Osteoblast (primary cell): ENCODE measurements at regions not wholly inside any gene's neighbourhood (a gene's known extent, or its start where the extent isn't known, plus 50 kb on each side); places are given as distances from the start of the nearest gene placed in this dataset.

Experiments
- DNase-seq: peaks from one replicate; pipeline ENCODE4 v3.0.0; 2011; ENCODE audit warnings: low spot score, mixed read lengths; ENCODE audit not compliant: insufficient read length; ENCODE audit errors: missing footprints
- H2AFZ ChIP-seq: 2 replicates; pipeline ENCODE4 v1.6.0; 2011; ENCODE audit warnings: mild to moderate bottlenecking, low read length
- H3K27ac ChIP-seq: 2 replicates; pipeline ENCODE4 v1.5.1; 2011; ENCODE audit warnings: mild to moderate bottlenecking, low read depth, low read length, moderate library complexity
- H3K27me3 ChIP-seq: 2 replicates; pipeline ENCODE4 v1.6.0; 2012; ENCODE audit warnings: mild to moderate bottlenecking, control low read depth, inconsistent platforms, low read length, moderate library complexity; ENCODE audit not compliant: insufficient read depth
- H3K36me3 ChIP-seq: 2 replicates; pipeline ENCODE4 v1.5.1; 2011; ENCODE audit warnings: mild to moderate bottlenecking, low read length, control low read depth, moderate library complexity; ENCODE audit not compliant: insufficient read depth
- H3K4me1 ChIP-seq: 2 replicates; pipeline ENCODE4 v1.5.1; 2011; ENCODE audit warnings: mild to moderate bottlenecking, low read length, control low read depth, moderate library complexity; ENCODE audit not compliant: insufficient read depth
- H3K4me2 ChIP-seq: 2 replicates; pipeline ENCODE4 v1.6.0; 2011; ENCODE audit warnings: mild to moderate bottlenecking, low read length; ENCODE audit not compliant: insufficient read depth
- H3K4me3 ChIP-seq: fragments of 200-600 bp; sonication (generic); 3 replicates; pipeline ENCODE4 v1.5.1; 2012; ENCODE audit warnings: mild to moderate bottlenecking, low read length, inconsistent platforms; ENCODE audit not compliant: insufficient read depth
- H3K79me2 ChIP-seq: 2 replicates; pipeline ENCODE4 v1.6.0; 2012; ENCODE audit warnings: mild to moderate bottlenecking, low read length, control low read depth, inconsistent platforms; ENCODE audit not compliant: insufficient read depth
- H3K9me3 ChIP-seq: 2 replicates; pipeline ENCODE4 v1.5.1; 2011; ENCODE audit warnings: low read depth, low read length, control low read depth
- H4K20me1 ChIP-seq: 2 replicates; pipeline ENCODE4 v1.6.0; 2012; ENCODE audit warnings: mild to moderate bottlenecking, low read length, control low read depth; ENCODE audit not compliant: insufficient read depth
- CTCF ChIP-seq: IDR thresholded peaks from 2 replicates; pipeline ENCODE4 v1.5.1; 2011; ENCODE audit warnings: mild to moderate bottlenecking, low read depth, low read length, moderate library complexity; ENCODE audit errors: extremely low read depth

GRCh38 chr1:201670517-201670916, 131.6 kb downstream of the NAV1 start:
- no peak overlapping the region for H3K4me2 ChIP-seq
- H3K79me2 ChIP-seq, result peaks cover 97% of the 10 kb centered on the region
- H3K27ac ChIP-seq, result no peak overlapping the region
- H4K20me1 ChIP-seq, result peaks cover 93% of the 10 kb centered on the region
- no peak for TF ChIP-seq CTCF
- H3K4me3 ChIP-seq, result no peak overlapping the region
- no peak for DNase-seq
- H3K27me3 ChIP-seq, result no peaks in the 10 kb centered on the region
- H3K9me3 ChIP-seq, result no peaks in the 10 kb centered on the region
- no peak overlapping the region for H2AFZ ChIP-seq
- peaks cover 21% of the 10 kb centered on the region for H3K36me3 ChIP-seq
- H3K4me1 ChIP-seq, result peaks cover 8% of the 10 kb centered on the region

- Histone ChIP-seq H3K36me3 (peaks cover 19% of the 10 kb centered on the region), H3K4me3 (no peak overlapping the region), H3K27me3 (no peaks in the 10 kb centered on the region), H4K20me1 (peaks cover 91% of the 10 kb centered on the region), H3K79me2 (peaks cover 97% of the 10 kb centered on the region), H3K9me3 (no peaks in the 10 kb centered on the region), H2AFZ (no peak overlapping the region), H3K4me2 (no peak overlapping the region), H3K27ac (no peak overlapping the region), H3K4me1 (peaks cover 17% of the 10 kb centered on the region)
- TF ChIP-seq CTCF, result no peak
- no peak for DNase-seq
Observed at GRCh38 chr1:201672685-201673084, 133.8 kb downstream of the NAV1 start.

DNA sequence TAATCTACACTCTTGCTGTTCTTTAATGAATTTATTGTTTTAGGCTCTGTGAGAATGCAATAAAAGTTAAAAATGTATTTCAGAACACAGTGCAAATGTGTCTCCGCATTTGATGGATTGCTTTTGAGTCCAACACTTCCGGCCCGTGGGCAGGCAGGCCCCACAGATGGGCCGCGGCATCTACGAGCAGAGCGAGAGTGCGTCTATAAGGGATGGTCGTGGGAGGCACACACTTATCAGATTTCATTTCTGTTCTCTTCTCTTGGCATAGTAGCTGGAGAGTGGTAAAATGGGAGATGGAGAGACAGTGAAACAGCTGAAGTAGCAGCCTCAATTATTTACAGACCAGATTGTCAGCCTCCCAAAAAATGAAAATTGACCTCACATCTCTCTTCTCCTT, 134.2 kb downstream of the NAV1 start:
- H3K4me3 ChIP-seq, result no peak overlapping the region
- peaks cover 20% of the 10 kb centered on the region for H3K36me3 ChIP-seq
- no peak for TF ChIP-seq CTCF
- H3K27ac ChIP-seq, result no peak overlapping the region
- H3K9me3 ChIP-seq, result no peaks in the 10 kb centered on the region
- H3K27me3 ChIP-seq, result no peaks in the 10 kb centered on the region
- H4K20me1 ChIP-seq, result peaks cover 91% of the 10 kb centered on the region
- peaks cover 20% of the 10 kb centered on the region for H3K4me1 ChIP-seq
- H3K4me2 ChIP-seq, result no peak overlapping the region
- no peak for DNase-seq
- peaks cover 97% of the 10 kb centered on the region for H3K79me2 ChIP-seq
- H2AFZ ChIP-seq, result no peak overlapping the region

DNA sequence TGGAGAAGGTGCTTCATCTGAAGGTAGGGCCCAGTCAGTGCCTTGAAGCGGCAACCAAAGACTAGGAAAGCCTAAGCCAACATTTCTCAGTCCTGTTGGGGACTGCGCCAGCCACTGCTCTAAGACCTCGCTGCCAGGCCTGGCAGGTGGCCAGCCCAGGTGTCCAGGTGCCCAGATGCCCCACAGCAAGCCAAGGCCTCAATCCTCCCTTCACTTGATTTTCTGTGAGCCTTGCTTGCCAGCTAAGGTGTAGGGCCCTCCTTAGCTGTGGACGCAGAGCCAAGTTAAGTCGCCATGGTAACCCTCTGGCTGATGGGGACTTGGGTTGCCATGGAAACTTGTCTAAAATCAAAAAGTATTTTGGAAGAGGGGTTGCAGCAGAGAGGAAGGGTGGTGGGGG, 135.0 kb downstream of the NAV1 start:
- Histone ChIP-seq H3K27ac (no peak overlapping the region), H3K4me2 (no peak overlapping the region), H2AFZ (no peak overlapping the region), H3K4me3 (no peak overlapping the region), H3K4me1 (peaks cover 28% of the 10 kb centered on the region), H3K27me3 (no peaks in the 10 kb centered on the region), H3K36me3 (peaks cover 16% of the 10 kb centered on the region), H4K20me1 (peaks cover 91% of the 10 kb centered on the region), H3K9me3 (no peaks in the 10 kb centered on the region), H3K79me2 (peaks cover 97% of the 10 kb centered on the region)
- TF ChIP-seq CTCF, result no peak
- no peak for DNase-seq
